Ovary (tissue), 7 donors: ENCODE measurements at regions not wholly inside any gene's neighbourhood (a gene's known extent, or its start where the extent isn't known, plus 50 kb on each side); places are given as distances from the start of the nearest gene placed in this dataset.

Source experiments
- DNase-seq, 5 donors: peaks; one replicate each; pipeline ENCODE4 v3.0.0-alpha.2; 2019 to 2020
- H3K27ac ChIP-seq, 2 donors: fragments of 200-600 bp; one replicate each; pipeline versions ENCODE4 v1.5.1 to v1.8.0; 2019 to 2022
- H3K27me3 ChIP-seq: fragments of 200-600 bp; one replicate; pipeline ENCODE4 v1.8.0; 2022
- H3K36me3 ChIP-seq: fragments of 200-600 bp; sonication (generic); one replicate; pipeline ENCODE4 v1.5.1; 2019
- H3K4me1 ChIP-seq: one replicate; pipeline ENCODE4 v1.8.1; 2013; ENCODE audit warnings: mild to moderate bottlenecking, moderate library complexity; ENCODE audit not compliant: insufficient read depth
- H3K4me3 ChIP-seq: fragments of 200-600 bp; sonication (generic); one replicate; pipeline ENCODE4 v1.5.1; 2017
- H3K9me3 ChIP-seq, 2 donors: fragments of 200-600 bp in 1 of 2; sonication (generic) in 1 of 2; one replicate each; pipeline versions ENCODE4 v1.5.1 to v1.8.1; 2013 to 2019; ENCODE audit warnings: mild to moderate bottlenecking in 1 of 2, moderate library complexity in 1 of 2
- CTCF ChIP-seq, 3 donors: fragments of 450-650 bp in 2 of 3; fragments of 200-600 bp in 1 of 3; IDR thresholded peaks; one replicate each; pipeline versions ENCODE4 v1.5.1 to v1.8.0; 2016 to 2022; ENCODE audit warnings: antibody characterized with exemption in 3 of 3, mild to moderate bottlenecking in 1 of 3
- EP300 ChIP-seq: sonication (generic); formaldehyde crosslinking; IDR thresholded peaks from one replicate; pipeline ENCODE4 v1.6.1; 2017; ENCODE audit warnings: antibody characterized with exemption
- POLR2A ChIP-seq: fragments of 450-650 bp; IDR thresholded peaks from one replicate; pipeline ENCODE4 v1.6.1; 2017; ENCODE audit warnings: antibody characterized with exemption, mild to moderate bottlenecking, moderate library complexity
- WGBS, 3 donors: extraction: QIAGEN DNeasy Blood & Tissue Kit in 1 of 3; methylation state at CpG; one replicate each; pipeline versions ENCODE4 v1.1.5 to v1.1.7; 2013 to 2017; 5-methylcytosine and 5-hydroxymethylcytosine counted together
- intact Hi-C, 4 donors: fragments of 100-400 bp; cut with DNase I; formaldehyde crosslinking; loops; one replicate each; pipeline versions ENCODE4 v1.11.0 to v1.15.1; 2022 to 2023
- donor health status: DM: no; HTN: no; CAD: no; lungs with moderate emphysema.
- donor health status: DM: no; HTN: no; CAD: no.
- donor health status: Bipolar disorder and iron deficiency.
- donor health status: DM: no; HTN: no; CAD: no.
- donor health status: DM: yes; HTN: yes; CAD: no.

GRCh38 chr4:152074573-152074972 lies 313.8 kb upstream of the GATB start:
- Histone ChIP-seq H3K27ac (no peak overlapping the region), H3K4me1 (peaks cover 2% of the 10 kb centered on the region), H3K4me3 (no peak overlapping the region), H3K9me3 (no peaks in the 10 kb centered on the region), H3K36me3 (no peaks in the 10 kb centered on the region), H3K27me3 (no peaks in the 10 kb centered on the region)
- no peak for DNase-seq
- no peak for TF ChIP-seq POLR2A
- intact Hi-C loops: no loop called here
- 69 to 88% (median 78%) methylated on average over 1 of the region's 1 CpG for WGBS, 3 donors

- no peak overlapping the region for H3K27ac ChIP-seq
- WGBS, 3 donors: 30 to 64% (median 58%) methylated on average over 1 of the region's 1 CpG
Observed at GRCh38 chr4:152074088-152074437, 313.3 kb upstream of the GATB start.

GRCh38 chr4:152073351-152074087 lies 312.7 kb upstream of the GATB start:
- H3K27me3 ChIP-seq: no peaks in the 10 kb centered on the region

More at GRCh38 chr4:152074088-152074437, 313.3 kb upstream of the GATB start:
- H3K27me3 ChIP-seq: no peaks in the 10 kb centered on the region
- intact Hi-C loops: no loop called here
- H3K9me3 ChIP-seq: no peaks in the 10 kb centered on the region
- no peaks in the 10 kb centered on the region for H3K36me3 ChIP-seq
- no peak for DNase-seq
- TF ChIP-seq EP300: no peak
- no peak for TF ChIP-seq POLR2A
- no peak for TF ChIP-seq CTCF (IDR thresholded peaks at IDR 0.05)
- peaks cover 2% of the 10 kb centered on the region for H3K4me1 ChIP-seq
- H3K4me3 ChIP-seq: no peak overlapping the region

GRCh38 chr4:152072906-152073305 lies 312.1 kb upstream of the GATB start:
- no peaks in the 10 kb centered on the region for H3K9me3 ChIP-seq
- H3K4me3 ChIP-seq: no peak overlapping the region
- DNase-seq: no peak
- peaks cover 2% of the 10 kb centered on the region for H3K4me1 ChIP-seq
- H3K27ac ChIP-seq: no peak overlapping the region
- intact Hi-C loops: no loop called here
- no peaks in the 10 kb centered on the region for H3K27me3 ChIP-seq
- H3K36me3 ChIP-seq: no peaks in the 10 kb centered on the region
- TF ChIP-seq EP300: no peak
- TF ChIP-seq POLR2A: no peak
- no peak for TF ChIP-seq CTCF (IDR thresholded peaks at IDR 0.05)
- 85 to 88% (median 86%) methylated on average over 11 of the region's 11 CpGs for WGBS, 3 donors

More at GRCh38 chr4:152073351-152074087, 312.7 kb upstream of the GATB start:
- DNase-seq: peak in 2 of 5 donors; percentile 22 to 26
- 26 to 37% (median 26%) methylated on average over 9 of the region's 9 CpGs for WGBS, 3 donors
- H3K4me1 ChIP-seq: peaks cover 2% of the 10 kb centered on the region
- no peaks in the 10 kb centered on the region for H3K9me3 ChIP-seq
- intact Hi-C loops: no loop called here
- TF ChIP-seq CTCF (IDR thresholded peaks at IDR 0.05) (no peak), EP300 (no peak), POLR2A (no peak)
- no peak overlapping the region for H3K4me3 ChIP-seq
- H3K27ac ChIP-seq: no peak overlapping the region
- H3K36me3 ChIP-seq: no peaks in the 10 kb centered on the region

GRCh38 chr4:152072001-152072485 lies 311.2 kb upstream of the GATB start:
- no peaks in the 10 kb centered on the region for H3K27me3 ChIP-seq
- TF ChIP-seq POLR2A (no peak), CTCF (IDR thresholded peaks at IDR 0.05) (no peak), EP300 (no peak)
- WGBS, 3 donors: 93 to 96% (median 95%) methylated on average over 7 to 8 of the region's 8 CpGs
- no peak overlapping the region for H3K27ac ChIP-seq
- DNase-seq: no peak
- H3K4me1 ChIP-seq: peaks cover 2% of the 10 kb centered on the region
- no peaks in the 10 kb centered on the region for H3K36me3 ChIP-seq
- no peaks in the 10 kb centered on the region for H3K9me3 ChIP-seq
- intact Hi-C loops: no loop called here
- H3K4me3 ChIP-seq: no peak overlapping the region
